IMR-90 (cell line): ENCODE measurements at regions not wholly inside any gene's neighbourhood (a gene's known extent, or its start where the extent isn't known, plus 50 kb on each side); places are given as distances from the start of the nearest gene placed in this dataset.

ENCODE experiments used
- ATAC-seq: fragments of 200-7000 bp; cut with Tn5 transposase; 2 replicates; pipeline ENCODE4 v1.9.1; 2020; ENCODE audit warnings: low read depth, mild to moderate bottlenecking, moderate library complexity
- BruUV-seq: library from RNA; stranded (reverse); fragments of 400-500 nt; replicated peaks from 2 replicates; lab custom pipeline; 2021; lab: Mats Ljungman, UMichigan
- CTCF ChIA-PET: fragments of 300-600 bp; formaldehyde crosslinking; extraction: SDS; loops from one replicate; lab custom pipeline; 2021; ENCODE audit warnings: antibody characterized with exemption; lab: Yijun Ruan, JAX
- POLR2A ChIA-PET: fragments of 300-600 bp; sonication (Branson Sonifier 250); formaldehyde crosslinking; loops from one replicate; lab custom pipeline; 2022; ENCODE audit warnings: antibody characterized with exemption; ENCODE audit not compliant: unreplicated experiment; lab: Charles Lee
- DNase-seq: peaks from one replicate; pipeline ENCODE4 v3.0.0; 2013
- H2AFZ ChIP-seq: replicated peaks from 2 replicates; pipeline ENCODE3; 2013; ENCODE audit warnings: low read length, mild to moderate bottlenecking; ENCODE audit not compliant: poor library complexity
- H2AK5ac ChIP-seq: 2 replicates; pipeline ENCODE4 v1.6.1; 2013; ENCODE audit warnings: low read depth, low read length, inconsistent platforms
- H2AK9ac ChIP-seq: replicated peaks from 2 replicates; pipeline ENCODE3; 2013; ENCODE audit warnings: mild to moderate bottlenecking, low read depth, low read length, moderate library complexity; ENCODE audit not compliant: poor library complexity
- H2BK120ac ChIP-seq: 2 replicates; pipeline ENCODE4 v1.6.1; 2013; ENCODE audit warnings: low read depth, low read length, inconsistent platforms
- H2BK15ac ChIP-seq: 3 replicates; pipeline ENCODE4 v1.6.1; 2013; ENCODE audit warnings: low read depth, low read length, inconsistent platforms
- H2BK20ac ChIP-seq: 2 replicates; pipeline ENCODE4 v1.6.1; 2013; ENCODE audit warnings: low read depth, mild to moderate bottlenecking, inconsistent platforms, low read length, moderate library complexity
- H2BK5ac ChIP-seq: 2 replicates; pipeline ENCODE4 v1.6.1; 2013; ENCODE audit warnings: mild to moderate bottlenecking, low read depth, low read length, inconsistent platforms; ENCODE audit not compliant: poor library complexity, severe bottlenecking
- H3K14ac ChIP-seq: replicated peaks from 2 replicates; pipeline ENCODE4 v1.6.1; 2013; ENCODE audit warnings: low read depth, low read length, inconsistent platforms
- H3K18ac ChIP-seq: 2 replicates; pipeline ENCODE4 v1.6.1; 2013; ENCODE audit warnings: low read depth, low read length, control low read depth
- H3K23ac ChIP-seq: 2 replicates; pipeline ENCODE4 v1.6.1; 2013; ENCODE audit warnings: low read depth, low read length, inconsistent platforms
- H3K27ac ChIP-seq: 2 replicates; pipeline ENCODE4 v1.5.1; 2013; ENCODE audit warnings: mild to moderate bottlenecking, control low read depth, low read length; ENCODE audit not compliant: insufficient read depth
- H3K27me3 ChIP-seq: 2 replicates; pipeline ENCODE4 v1.6.1; 2013; ENCODE audit warnings: low read length; ENCODE audit not compliant: control insufficient read depth, insufficient read depth
- H3K36me3 ChIP-seq: 2 replicates; pipeline ENCODE4 v1.6.1; 2013; ENCODE audit warnings: low read length, mixed read lengths; ENCODE audit not compliant: control insufficient read depth, insufficient read depth
- H3K4ac ChIP-seq: 2 replicates; pipeline ENCODE4 v1.6.1; 2013; ENCODE audit warnings: low read depth, low read length, inconsistent platforms
- H3K4me1 ChIP-seq: 2 replicates; pipeline ENCODE4 v1.6.1; 2013; ENCODE audit warnings: low read length, mixed read lengths; ENCODE audit not compliant: control insufficient read depth, insufficient read depth
- H3K4me2 ChIP-seq: 2 replicates; pipeline ENCODE4 v1.6.1; 2013; ENCODE audit warnings: low read depth, mild to moderate bottlenecking, control low read depth, low read length, moderate library complexity
- H3K4me3 ChIP-seq: 2 replicates; pipeline ENCODE4 v1.5.1; 2013; ENCODE audit warnings: low read depth, mild to moderate bottlenecking, control low read depth, low read length, moderate library complexity; ENCODE audit not compliant: insufficient read depth
- H3K56ac ChIP-seq: 2 replicates; pipeline ENCODE4 v1.6.1; 2013; ENCODE audit warnings: low read length, inconsistent platforms; ENCODE audit not compliant: insufficient read depth; ENCODE audit errors: extremely low read depth
- H3K79me1 ChIP-seq, 2 experiments: 2 replicates each; pipeline ENCODE4 v1.6.1; 2013; ENCODE audit warnings: low read length in 2 of 2, inconsistent platforms in 1 of 2, low read depth in 1 of 2
- H3K9ac ChIP-seq: 2 replicates; pipeline ENCODE4 v1.6.1; 2013; ENCODE audit warnings: low read depth, low read length, control low read depth
- H3K9me1 ChIP-seq: 2 replicates; pipeline ENCODE4 v1.6.1; 2013; ENCODE audit warnings: low read length, inconsistent platforms; ENCODE audit not compliant: insufficient read depth
- H3K9me3 ChIP-seq: 2 replicates; pipeline ENCODE4 v1.6.1; 2013; ENCODE audit warnings: low read length; ENCODE audit not compliant: control insufficient read depth, insufficient read depth
- H4K20me1 ChIP-seq: 2 replicates; pipeline ENCODE4 v1.6.1; 2013; ENCODE audit warnings: low read length, inconsistent platforms; ENCODE audit not compliant: insufficient read depth
- H4K5ac ChIP-seq: 2 replicates; pipeline ENCODE4 v1.6.1; 2013; ENCODE audit warnings: mild to moderate bottlenecking, low read depth, low read length, control low read depth
- H4K8ac ChIP-seq, 2 experiments: 2 replicates each; pipeline ENCODE4 v1.6.1; 2013; ENCODE audit warnings: low read depth in 2 of 2, low read length in 2 of 2, control low read depth in 1 of 2, inconsistent platforms in 1 of 2
- H4K91ac ChIP-seq: 2 replicates; pipeline ENCODE4 v1.6.1; 2013; ENCODE audit warnings: low read depth, low read length, inconsistent platforms; ENCODE audit not compliant: insufficient read depth
- BHLHE40 ChIP-seq: fragments of 150-350 bp; IDR thresholded peaks from 2 replicates; pipeline ENCODE4 v1.6.1; 2016; ENCODE audit warnings: mild to moderate bottlenecking, low read depth, low read length
- CEBPB ChIP-seq: IDR thresholded peaks from 2 replicates; pipeline ENCODE4 v1.6.1; 2012; ENCODE audit warnings: low read depth, low read length, improper control_type of control experiment
- CHD1 ChIP-seq: IDR thresholded peaks from 2 replicates; pipeline ENCODE4 v1.6.1; 2012; ENCODE audit warnings: low read depth, low read length, improper control_type of control experiment
- FOS ChIP-seq: fragments of 150-350 bp; IDR thresholded peaks from 2 replicates; pipeline ENCODE4 v1.6.1; 2016; ENCODE audit warnings: low read depth, low read length
- MAFK ChIP-seq: IDR thresholded peaks from 2 replicates; pipeline ENCODE4 v1.6.1; 2012; ENCODE audit warnings: low read depth, low read length, improper control_type of control experiment
- MAZ ChIP-seq: IDR thresholded peaks from 2 replicates; pipeline ENCODE4 v1.6.1; 2012; ENCODE audit warnings: low read depth, mild to moderate bottlenecking, low read length, improper control_type of control experiment, moderate library complexity, borderline replicate concordance
- MXI1 ChIP-seq: IDR thresholded peaks from 2 replicates; pipeline ENCODE4 v1.6.1; 2012; ENCODE audit warnings: low read depth, mild to moderate bottlenecking, low read length, moderate library complexity, borderline replicate concordance
- NFE2L2 ChIP-seq: fragments of 150-350 bp; IDR thresholded peaks from 2 replicates; pipeline ENCODE4 v1.6.1; 2016; ENCODE audit warnings: low read depth, mild to moderate bottlenecking, low read length
- POLR2A ChIP-seq: IDR thresholded peaks from 2 replicates; pipeline ENCODE4 v1.6.1; 2012; ENCODE audit warnings: mild to moderate bottlenecking, low read depth, low read length
- RAD21 ChIP-seq: IDR thresholded peaks from 2 replicates; pipeline ENCODE4 v1.6.1; 2012; ENCODE audit warnings: low read length, improper control_type of control experiment
- RCOR1 ChIP-seq: IDR thresholded peaks from 2 replicates; pipeline ENCODE4 v1.6.1; 2012; ENCODE audit warnings: mild to moderate bottlenecking, low read length, improper control_type of control experiment; ENCODE audit not compliant: insufficient replicate concordance
- RFX5 ChIP-seq: IDR thresholded peaks from 2 replicates; pipeline ENCODE4 v1.8.0; 2012; ENCODE audit warnings: low read depth, mild to moderate bottlenecking, low read length, moderate library complexity
- SMC3 ChIP-seq: fragments of 150-350 bp; IDR thresholded peaks from 2 replicates; pipeline ENCODE4 v1.6.1; 2016; ENCODE audit warnings: low read depth, mild to moderate bottlenecking, antibody characterized with exemption, low read length, moderate library complexity
- WGBS, 2 experiments: methylation state at CpG; one replicate each; pipeline versions ENCODE4 v1.1.5 to v1.1.7; 2013; ENCODE audit warnings: missing lambda C conversion rate in 2 of 2; ENCODE audit not compliant: insufficient read length in 1 of 2; ENCODE audit errors: extremely low coverage in 2 of 2; 5-methylcytosine and 5-hydroxymethylcytosine counted together
- dilution Hi-C: fragments of 300-500 bp; cut with HindIII; formaldehyde crosslinking; loops from one replicate; pipeline ENCODE4 v1.14.3; 2018; ENCODE audit warnings: low sequenced_read_pairs; ENCODE audit not compliant: unreplicated experiment
- in situ Hi-C: fragments of 300-500 bp; cut with MboI; formaldehyde crosslinking; loops from 3 replicates; pipeline ENCODE4 v1.14.3; 2019; ENCODE audit warnings: low sequenced_read_pairs, inconsistent platforms, mixed read lengths
- intact Hi-C: fragments of 100-400 bp; cut with micrococcal nuclease; formaldehyde crosslinking; loops from 2 replicates; pipeline ENCODE4 v1.10.0; 2022
- TF ChIP-seq, protein P1 (sequence below): fragments of 150-350 bp; IDR thresholded peaks from 2 replicates; pipeline ENCODE4 v1.6.1; 2017; ENCODE audit warnings: mild to moderate bottlenecking, antibody characterized with exemption, low read length, low read depth
- TF ChIP-seq, protein P2 (sequence below): conservative IDR thresholded peaks from 2 replicates; pipeline ENCODE4 v1.5.1; 2012; ENCODE audit warnings: mild to moderate bottlenecking, low read depth, low read length, improper control_type of control experiment
- TF ChIP-seq, protein P3 (sequence below): fragments of 150-350 bp; IDR thresholded peaks from 2 replicates; pipeline ENCODE4 v1.6.1; 2016; ENCODE audit warnings: low read depth, mild to moderate bottlenecking, low read length, moderate library complexity, borderline replicate concordance

DNA sequence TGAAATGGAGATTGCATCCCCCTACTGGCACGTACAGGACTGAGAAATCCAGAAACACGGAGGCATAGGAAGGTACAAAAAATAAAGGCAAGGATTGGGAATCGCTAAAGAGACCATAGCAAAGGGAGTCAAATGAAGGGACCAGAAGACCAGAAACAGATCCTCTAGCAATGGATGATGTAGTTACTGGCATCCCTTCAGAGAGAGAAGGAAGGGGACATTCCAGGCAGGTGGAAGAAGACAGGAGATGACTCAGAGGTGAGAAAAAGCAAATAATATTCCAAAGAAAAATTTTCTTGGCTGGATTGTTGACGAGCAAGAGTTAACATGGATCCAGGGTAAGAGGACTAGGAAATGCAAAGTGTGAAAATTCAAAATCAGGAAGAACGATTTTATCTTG lies 78.4 kb upstream of the FZD7 start:
- Histone ChIP-seq H2BK20ac (no peak overlapping the region), H3K4me1 (peaks cover 4% of the 10 kb centered on the region), H2BK15ac (no peak overlapping the region), H2BK120ac (no peak overlapping the region), H3K4me2 (no peak overlapping the region), H3K9me3 (no peaks in the 10 kb centered on the region), H2AK5ac (no peak overlapping the region), H2AK9ac (no peak overlapping the region), H3K79me1 (no peaks in the 10 kb centered on the region), H3K23ac (no peak overlapping the region), H2BK5ac (no peak overlapping the region), H3K14ac (no peak overlapping the region), H3K4ac (no peak overlapping the region), H4K5ac (no peak overlapping the region), H2AFZ (no peak overlapping the region), H3K56ac (no peak overlapping the region), H3K4me3 (no peak overlapping the region), H3K18ac (no peak overlapping the region), H4K20me1 (no peaks in the 10 kb centered on the region), H3K9ac (no peak overlapping the region), H3K36me3 (no peaks in the 10 kb centered on the region), H3K9me1 (no peaks in the 10 kb centered on the region), H3K27me3 (peaks cover 2% of the 10 kb centered on the region; the same call in 1 of the 2 replicates), H3K27ac (no peak overlapping the region), H4K91ac (no peak overlapping the region), H4K8ac (no peak overlapping the region)
- ChIA-PET CTCF (no interaction called here), POLR2A (interaction anchor here (0.5 kb wide), 1 partner anchor 390 kb away, joined by 3 read pairs; no protein-coding TSS in a partner anchor)
- dilution Hi-C loops (no loop called here), in situ Hi-C loops (no loop called here), intact Hi-C loops (no loop called here)
- no peak for TF ChIP-seq MAFK
- no peak for TF ChIP-seq MXI1
- TF ChIP-seq BHLHE40: no peak
- no peak for TF ChIP-seq MAZ
- TF ChIP-seq FOS: no peak
- TF ChIP-seq, protein P1, sequence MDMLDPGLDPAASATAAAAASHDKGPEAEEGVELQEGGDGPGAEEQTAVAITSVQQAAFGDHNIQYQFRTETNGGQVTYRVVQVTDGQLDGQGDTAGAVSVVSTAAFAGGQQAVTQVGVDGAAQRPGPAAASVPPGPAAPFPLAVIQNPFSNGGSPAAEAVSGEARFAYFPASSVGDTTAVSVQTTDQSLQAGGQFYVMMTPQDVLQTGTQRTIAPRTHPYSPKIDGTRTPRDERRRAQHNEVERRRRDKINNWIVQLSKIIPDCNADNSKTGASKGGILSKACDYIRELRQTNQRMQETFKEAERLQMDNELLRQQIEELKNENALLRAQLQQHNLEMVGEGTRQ: no peak
- no peak for TF ChIP-seq RAD21
- no peak for TF ChIP-seq SMC3
- TF ChIP-seq NFE2L2: no peak
- TF ChIP-seq RFX5: no peak
- no peak for TF ChIP-seq CHD1
- TF ChIP-seq, protein P2, sequence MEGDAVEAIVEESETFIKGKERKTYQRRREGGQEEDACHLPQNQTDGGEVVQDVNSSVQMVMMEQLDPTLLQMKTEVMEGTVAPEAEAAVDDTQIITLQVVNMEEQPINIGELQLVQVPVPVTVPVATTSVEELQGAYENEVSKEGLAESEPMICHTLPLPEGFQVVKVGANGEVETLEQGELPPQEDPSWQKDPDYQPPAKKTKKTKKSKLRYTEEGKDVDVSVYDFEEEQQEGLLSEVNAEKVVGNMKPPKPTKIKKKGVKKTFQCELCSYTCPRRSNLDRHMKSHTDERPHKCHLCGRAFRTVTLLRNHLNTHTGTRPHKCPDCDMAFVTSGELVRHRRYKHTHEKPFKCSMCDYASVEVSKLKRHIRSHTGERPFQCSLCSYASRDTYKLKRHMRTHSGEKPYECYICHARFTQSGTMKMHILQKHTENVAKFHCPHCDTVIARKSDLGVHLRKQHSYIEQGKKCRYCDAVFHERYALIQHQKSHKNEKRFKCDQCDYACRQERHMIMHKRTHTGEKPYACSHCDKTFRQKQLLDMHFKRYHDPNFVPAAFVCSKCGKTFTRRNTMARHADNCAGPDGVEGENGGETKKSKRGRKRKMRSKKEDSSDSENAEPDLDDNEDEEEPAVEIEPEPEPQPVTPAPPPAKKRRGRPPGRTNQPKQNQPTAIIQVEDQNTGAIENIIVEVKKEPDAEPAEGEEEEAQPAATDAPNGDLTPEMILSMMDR: no peak
- TF ChIP-seq, protein P3, sequence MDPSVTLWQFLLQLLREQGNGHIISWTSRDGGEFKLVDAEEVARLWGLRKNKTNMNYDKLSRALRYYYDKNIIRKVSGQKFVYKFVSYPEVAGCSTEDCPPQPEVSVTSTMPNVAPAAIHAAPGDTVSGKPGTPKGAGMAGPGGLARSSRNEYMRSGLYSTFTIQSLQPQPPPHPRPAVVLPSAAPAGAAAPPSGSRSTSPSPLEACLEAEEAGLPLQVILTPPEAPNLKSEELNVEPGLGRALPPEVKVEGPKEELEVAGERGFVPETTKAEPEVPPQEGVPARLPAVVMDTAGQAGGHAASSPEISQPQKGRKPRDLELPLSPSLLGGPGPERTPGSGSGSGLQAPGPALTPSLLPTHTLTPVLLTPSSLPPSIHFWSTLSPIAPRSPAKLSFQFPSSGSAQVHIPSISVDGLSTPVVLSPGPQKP: no peak
- TF ChIP-seq RCOR1: no peak
- TF ChIP-seq POLR2A: no peak
- no peak for TF ChIP-seq CEBPB
- no TSS peak for BruUV-seq
- 75% methylated on average over 2 of the region's 5 CpGs; no CpG with 5 or more reads in 1 of the 2 experiments for whole genome bisulfite sequencing, 2 experiments
- DNase-seq (no peak), ATAC-seq (no peak)
